ENCODE measurements at regions not wholly inside any gene's neighbourhood (a gene's known extent, or its start where the extent isn't known, plus 50 kb on each side); places are given as distances from the start of the nearest gene placed in this dataset.

DNA sequence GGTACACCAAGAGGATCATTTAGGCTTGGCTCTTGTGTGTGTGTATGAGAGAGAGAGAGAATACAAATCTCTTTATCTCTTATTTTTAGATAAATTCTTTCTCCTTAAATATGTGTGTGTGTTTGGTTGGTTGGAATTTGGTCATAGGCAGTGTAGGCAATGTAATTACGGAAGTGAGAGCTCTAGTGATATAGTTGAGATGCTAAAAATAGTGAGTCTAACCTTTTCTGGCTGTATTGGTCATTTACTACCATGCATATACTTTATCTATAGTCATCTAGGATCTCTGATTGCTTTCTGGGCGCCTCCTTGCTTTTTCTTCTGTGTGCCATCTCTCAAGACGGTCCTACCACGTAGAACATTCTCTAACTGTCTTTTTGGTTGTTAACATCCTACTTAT, 250.2 kb downstream of the NUF2 start:
- TF ChIP-seq EZH2 (IDR thresholded peaks at IDR 0.05; ENCODE audit: insufficient read depth, poor library complexity, severe bottlenecking) (no peak), EZH2phosphoT487 (IDR thresholded peaks at IDR 0.05; ENCODE audit: insufficient read depth, low read depth) (no peak)

GRCh38 chr1:163574119-163574518, 252.4 kb downstream of the NUF2 start:
- no peak overlapping the region for H3K9ac ChIP-seq
- no peaks in the 10 kb centered on the region for H3K9me3 ChIP-seq (ENCODE audit: low read depth)
- no peaks in the 10 kb centered on the region for H3K9me2 ChIP-seq (ENCODE audit: insufficient read depth)
- H4K20me1 ChIP-seq (ENCODE audit: insufficient read depth), result no peaks in the 10 kb centered on the region
- TF ChIP-seq EZH2 (IDR thresholded peaks at IDR 0.05; ENCODE audit: insufficient read depth, poor library complexity, severe bottlenecking), result no peak
- TF ChIP-seq EZH2phosphoT487 (IDR thresholded peaks at IDR 0.05; ENCODE audit: insufficient read depth, low read depth), result no peak
- H3K27ac ChIP-seq, result no peak overlapping the region
- H3K4me2 ChIP-seq (ENCODE audit: unreplicated experiment), result no peak overlapping the region
- in situ Hi-C loops (cut with MboI), result no loop called here
- WGBS, 2 experiments (ENCODE audit: low coverage in 1 of 2, low lambda C conversion rate in 2 of 2, missing lambda C conversion rate in 2 of 2), result 72% methylated on average over 6 of the region's 6 CpGs
- no peaks in the 10 kb centered on the region for H3F3A ChIP-seq (ENCODE audit: insufficient read depth)
- no peak for DNase-seq
- no peak overlapping the region for H2AFZ ChIP-seq
- H3K4me1 ChIP-seq (ENCODE audit: insufficient read depth), result no peaks in the 10 kb centered on the region
- H3K79me2 ChIP-seq (ENCODE audit: insufficient read depth), result no peaks in the 10 kb centered on the region
- H3K36me3 ChIP-seq (ENCODE audit: low read depth), result no peaks in the 10 kb centered on the region
- H3K27me3 ChIP-seq (replicated peaks; ENCODE audit: insufficient read depth), result no peaks in the 10 kb centered on the region
- no peak overlapping the region for H3K4me3 ChIP-seq

More for the DNA sequence above, 250.2 kb downstream of the NUF2 start:
- H3K9me2 ChIP-seq (ENCODE audit: insufficient read depth), result no peaks in the 10 kb centered on the region
- H3K4me3 ChIP-seq, result no peak overlapping the region
- no peak overlapping the region for H3K27ac ChIP-seq
- no peaks in the 10 kb centered on the region for H3K4me1 ChIP-seq (ENCODE audit: insufficient read depth)
- H3K9me3 ChIP-seq (ENCODE audit: low read depth), result no peaks in the 10 kb centered on the region
- no peaks in the 10 kb centered on the region for H3K27me3 ChIP-seq (replicated peaks; ENCODE audit: insufficient read depth)
- DNase-seq, result no peak
- H3K4me2 ChIP-seq (ENCODE audit: unreplicated experiment), result no peak overlapping the region
- 53 to 65% methylated on average over 4 of the region's 4 CpGs for WGBS, 2 experiments (ENCODE audit: low coverage in 1 of 2, low lambda C conversion rate in 2 of 2, missing lambda C conversion rate in 2 of 2)
- in situ Hi-C loops (cut with MboI), result no loop called here
- no peaks in the 10 kb centered on the region for H3K79me2 ChIP-seq (ENCODE audit: insufficient read depth)
- H3K36me3 ChIP-seq (ENCODE audit: low read depth), result no peaks in the 10 kb centered on the region
- no peaks in the 10 kb centered on the region for H4K20me1 ChIP-seq (ENCODE audit: insufficient read depth)
- H2AFZ ChIP-seq, result no peak overlapping the region
- no peaks in the 10 kb centered on the region for H3F3A ChIP-seq (ENCODE audit: insufficient read depth)
- H3K9ac ChIP-seq, result no peak overlapping the region

- in situ Hi-C loops (cut with MboI), result no loop called here
- H4K20me1 ChIP-seq (ENCODE audit: insufficient read depth), result no peaks in the 10 kb centered on the region
- WGBS, 2 experiments (ENCODE audit: low coverage in 1 of 2, low lambda C conversion rate in 2 of 2, missing lambda C conversion rate in 2 of 2), result 20 to 26% methylated on average over 3 of the region's 3 CpGs
- no peaks in the 10 kb centered on the region for H3K9me3 ChIP-seq (ENCODE audit: low read depth)
- no peaks in the 10 kb centered on the region for H3K9me2 ChIP-seq (ENCODE audit: insufficient read depth)
- H3K9ac ChIP-seq, result no peak overlapping the region
- no peak overlapping the region for H3K4me2 ChIP-seq (ENCODE audit: unreplicated experiment)
- TF ChIP-seq EZH2 (IDR thresholded peaks at IDR 0.05; ENCODE audit: insufficient read depth, poor library complexity, severe bottlenecking), result no peak
- no peak for TF ChIP-seq EZH2phosphoT487 (IDR thresholded peaks at IDR 0.05; ENCODE audit: insufficient read depth, low read depth)
- no peak overlapping the region for H3K27ac ChIP-seq
- H2AFZ ChIP-seq, result no peak overlapping the region
- no peaks in the 10 kb centered on the region for H3K4me1 ChIP-seq (ENCODE audit: insufficient read depth)
- no peak overlapping the region for H3K4me3 ChIP-seq
- H3F3A ChIP-seq (ENCODE audit: insufficient read depth), result no peaks in the 10 kb centered on the region
- H3K79me2 ChIP-seq (ENCODE audit: insufficient read depth), result no peaks in the 10 kb centered on the region
- H3K27me3 ChIP-seq (replicated peaks; ENCODE audit: insufficient read depth), result no peaks in the 10 kb centered on the region
- DNase-seq, result no peak
- H3K36me3 ChIP-seq (ENCODE audit: low read depth), result no peaks in the 10 kb centered on the region
These were observed 259.2 kb downstream of the NUF2 start for GRCh38 chr1:163580926-163581325.

DNA sequence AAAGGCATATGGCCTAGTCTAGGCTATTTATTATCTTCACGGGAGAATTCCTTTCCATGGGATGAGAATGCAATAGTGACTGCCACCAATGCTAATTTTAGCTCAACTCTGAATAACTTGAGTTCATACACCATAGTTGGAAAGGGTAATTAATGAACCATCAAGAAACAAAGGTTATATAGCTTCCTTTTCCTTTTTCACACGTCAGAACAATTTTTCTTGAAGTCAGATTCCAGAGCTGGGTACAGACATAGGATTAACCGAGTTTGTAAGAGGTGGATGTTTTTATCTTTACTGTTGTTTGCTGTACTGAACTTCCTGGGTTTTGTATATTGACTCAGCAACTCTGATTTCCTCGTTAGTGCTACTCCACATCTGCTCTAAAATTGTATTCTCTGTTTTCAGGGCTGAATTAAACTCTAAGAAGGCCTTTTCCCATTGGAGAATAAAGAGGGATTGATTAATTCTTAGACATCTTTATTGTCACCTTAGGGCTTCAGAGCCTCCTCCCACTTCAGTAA, 262.0 kb downstream of the NUF2 start:
- WGBS, 2 experiments (ENCODE audit: low coverage in 1 of 2, low lambda C conversion rate in 2 of 2, missing lambda C conversion rate in 2 of 2), result 33 to 38% methylated on average over 4 of the region's 4 CpGs
- no peak overlapping the region for H2AFZ ChIP-seq
- no peaks in the 10 kb centered on the region for H3K27me3 ChIP-seq (replicated peaks; ENCODE audit: insufficient read depth)
- no peaks in the 10 kb centered on the region for H3K9me3 ChIP-seq (ENCODE audit: low read depth)
- in situ Hi-C loops (cut with MboI), result no loop called here
- H3K9me2 ChIP-seq (ENCODE audit: insufficient read depth), result no peaks in the 10 kb centered on the region
- no peaks in the 10 kb centered on the region for H3K4me1 ChIP-seq (ENCODE audit: insufficient read depth)
- no peaks in the 10 kb centered on the region for H3F3A ChIP-seq (ENCODE audit: insufficient read depth)
- H3K79me2 ChIP-seq (ENCODE audit: insufficient read depth), result no peaks in the 10 kb centered on the region
- no peak overlapping the region for H3K9ac ChIP-seq
- no peak overlapping the region for H3K27ac ChIP-seq
- no peaks in the 10 kb centered on the region for H4K20me1 ChIP-seq (ENCODE audit: insufficient read depth)
- H3K4me2 ChIP-seq (ENCODE audit: unreplicated experiment), result no peak overlapping the region
- no peaks in the 10 kb centered on the region for H3K36me3 ChIP-seq (ENCODE audit: low read depth)
- TF ChIP-seq EZH2 (IDR thresholded peaks at IDR 0.05; ENCODE audit: insufficient read depth, poor library complexity, severe bottlenecking) (no peak), EZH2phosphoT487 (IDR thresholded peaks at IDR 0.05; ENCODE audit: insufficient read depth, low read depth) (no peak)
- H3K4me3 ChIP-seq, result no peak overlapping the region
- no peak for DNase-seq

DNA sequence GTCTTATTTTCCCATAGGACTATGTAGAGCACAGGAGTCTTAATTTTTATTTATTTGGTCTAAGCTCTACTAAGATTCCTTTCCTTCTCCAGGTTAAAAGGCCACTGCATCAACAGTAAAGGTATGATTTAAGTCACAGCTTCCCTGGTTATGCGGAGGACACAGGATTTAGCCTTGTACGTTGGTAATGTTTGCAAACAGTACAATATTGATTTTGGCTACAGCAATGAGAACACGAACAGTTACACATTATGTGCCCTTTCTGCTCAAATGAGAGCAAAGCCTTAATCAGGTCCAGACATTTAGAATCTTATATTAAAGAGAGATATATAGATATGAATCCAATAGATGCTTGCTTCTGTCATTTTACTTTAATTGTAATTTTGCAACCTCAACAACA, 264.0 kb downstream of the NUF2 start:
- H2AFZ ChIP-seq, result no peak overlapping the region
- H3K27ac ChIP-seq, result no peak overlapping the region
- no peak for DNase-seq
- no peaks in the 10 kb centered on the region for H3K79me2 ChIP-seq (ENCODE audit: insufficient read depth)
- H3K27me3 ChIP-seq (replicated peaks; ENCODE audit: insufficient read depth), result no peaks in the 10 kb centered on the region
- TF ChIP-seq EZH2phosphoT487 (IDR thresholded peaks at IDR 0.05; ENCODE audit: insufficient read depth, low read depth), result no peak
- no peaks in the 10 kb centered on the region for H3K9me3 ChIP-seq (ENCODE audit: low read depth)
- H3K4me1 ChIP-seq (ENCODE audit: insufficient read depth), result no peaks in the 10 kb centered on the region
- H3K36me3 ChIP-seq (ENCODE audit: low read depth), result no peaks in the 10 kb centered on the region
- no peaks in the 10 kb centered on the region for H3F3A ChIP-seq (ENCODE audit: insufficient read depth)
- no peak overlapping the region for H3K4me3 ChIP-seq
- in situ Hi-C loops (cut with MboI), result no loop called here
- no peak overlapping the region for H3K9ac ChIP-seq
- WGBS, 2 experiments (ENCODE audit: low coverage in 1 of 2, low lambda C conversion rate in 2 of 2, missing lambda C conversion rate in 2 of 2), result 51 to 54% methylated on average over 3 of the region's 3 CpGs
- no peak overlapping the region for H3K4me2 ChIP-seq (ENCODE audit: unreplicated experiment)
- no peaks in the 10 kb centered on the region for H3K9me2 ChIP-seq (ENCODE audit: insufficient read depth)
- no peaks in the 10 kb centered on the region for H4K20me1 ChIP-seq (ENCODE audit: insufficient read depth)
